Frontal cortex (tissue), 3 donors: ENCODE measurements at regions not wholly inside any gene's neighbourhood (a gene's known extent, or its start where the extent isn't known, plus 50 kb on each side); places are given as distances from the start of the nearest gene placed in this dataset.

Source experiments
- DNase-seq, 2 donors: peaks; one replicate each; pipeline ENCODE4 v3.0.0; 2012; ENCODE audit warnings: low spot score in 2 of 2
- FAIRE-seq: peaks from 2 replicates; lab custom pipeline; 2012; peaks lifted over from hg19 to GRCh38; lab: Jason Lieb, UNC
- donor health status: control.
- donor health status: control.
- donor health status: control.

- FAIRE-seq: no peak
These were observed 167.3 kb downstream of the SEC61B start for GRCh38 chr9:99389087-99390033.

GRCh38 chr9:99391937-99392594 is 170.0 kb downstream of the SEC61B start:
- FAIRE-seq (no peak), DNase-seq (no peak)

More at GRCh38 chr9:99389087-99390033, 167.3 kb downstream of the SEC61B start:
- DNase-seq: no peak

- FAIRE-seq: no peak
- no peak for DNase-seq
These were observed 170.9 kb downstream of the SEC61B start for GRCh38 chr9:99392986-99393385.

- FAIRE-seq: no peak
These were observed 171.9 kb downstream of the SEC61B start for GRCh38 chr9:99393993-99394392.

GRCh38 chr9:99398241-99398640 is 176.2 kb downstream of the SEC61B start:
- DNase-seq (no peak), FAIRE-seq (no peak)

More at GRCh38 chr9:99393993-99394392, 171.9 kb downstream of the SEC61B start:
- no peak for DNase-seq

- FAIRE-seq (no peak), DNase-seq (no peak)
These were observed 177.4 kb downstream of the SEC61B start for GRCh38 chr9:99399474-99399873.

- DNase-seq: no peak
- FAIRE-seq: no peak
These were observed 178.2 kb downstream of the SEC61B start for GRCh38 chr9:99400184-99400731.

GRCh38 chr9:99401680-99402504 is 179.8 kb downstream of the SEC61B start:
- DNase-seq (no peak), FAIRE-seq (no peak)

GRCh38 chr9:99403371-99403770 is 181.3 kb downstream of the SEC61B start:
- FAIRE-seq (no peak), DNase-seq (no peak)

GRCh38 chr9:99405359-99405758 is 183.3 kb downstream of the SEC61B start:
- DNase-seq (no peak), FAIRE-seq (no peak)

- no peak for DNase-seq
- no peak for FAIRE-seq
These were observed 184.9 kb downstream of the SEC61B start for GRCh38 chr9:99406939-99407338.

- DNase-seq (no peak), FAIRE-seq (no peak)
These were observed 189.0 kb downstream of the SEC61B start for GRCh38 chr9:99411068-99411467.

GRCh38 chr9:99411479-99412115 is 189.5 kb downstream of the SEC61B start:
- FAIRE-seq (no peak), DNase-seq (no peak)

- FAIRE-seq (no peak), DNase-seq (no peak)
These were observed 190.5 kb downstream of the SEC61B start for GRCh38 chr9:99412606-99413005.

- DNase-seq: no peak
- no peak for FAIRE-seq
These were observed 192.2 kb downstream of the SEC61B start for GRCh38 chr9:99414321-99414720.

- DNase-seq (no peak), FAIRE-seq (no peak)
These were observed 193.5 kb downstream of the SEC61B start for GRCh38 chr9:99415606-99416005.

GRCh38 chr9:99416007-99416406 is 193.9 kb downstream of the SEC61B start:
- no peak for DNase-seq
- FAIRE-seq: no peak

- DNase-seq (no peak), FAIRE-seq (no peak)
These were observed 197.0 kb downstream of the SEC61B start for GRCh38 chr9:99419070-99419469.

GRCh38 chr9:99421369-99421768 is 199.3 kb downstream of the SEC61B start:
- no peak for DNase-seq
- no peak for FAIRE-seq

- DNase-seq: no peak
- FAIRE-seq: no peak
These were observed 203.0 kb downstream of the SEC61B start for GRCh38 chr9:99425124-99425523.
